Activated CD8-positive, alpha-beta T cell treated with anti-CD3 and anti-CD28 coated beads for 36 hours (primary cell): ENCODE measurements at regions not wholly inside any gene's neighbourhood (a gene's known extent, or its start where the extent isn't known, plus 50 kb on each side); places are given as distances from the start of the nearest gene placed in this dataset.

Experiments
- ATAC-seq: fragments of 200-7000 bp; cut with Tn5 transposase; one replicate; pipeline ENCODE4 v1.10.0; 2021; ENCODE audit warnings: mild to moderate bottlenecking, moderate library complexity
- CTCF ChIA-PET: fragments of 350-600 bp; sonication (Branson Sonifier 250); formaldehyde crosslinking; loops from one replicate; lab custom pipeline; 2021; ENCODE audit warnings: antibody characterized with exemption; lab: Charles Lee
- POLR2A ChIA-PET: fragments of 350-600 bp; sonication (Branson Sonifier 250); formaldehyde crosslinking; loops from one replicate; lab custom pipeline; 2021; ENCODE audit warnings: antibody characterized with exemption; lab: Charles Lee
- DNase-seq: peaks from one replicate; pipeline ENCODE4 v3.0.0-alpha.2; 2020
- H3K27ac Mint-ChIP-seq: one replicate; pipeline ENCODE4 v1.8.0; 2021; ENCODE audit warnings: mild to moderate bottlenecking, mixed read lengths
- H3K27me3 Mint-ChIP-seq: one replicate; pipeline ENCODE4 v1.8.0; 2021; ENCODE audit warnings: mixed read lengths
- H3K36me3 Mint-ChIP-seq: one replicate; pipeline ENCODE4 v1.8.0; 2021; ENCODE audit warnings: low read depth, mixed read lengths
- H3K4me1 Mint-ChIP-seq: one replicate; pipeline ENCODE4 v1.8.0; 2021; ENCODE audit warnings: low read depth, mixed read lengths
- H3K4me3 Mint-ChIP-seq: one replicate; pipeline ENCODE4 v1.8.0; 2021; ENCODE audit warnings: mild to moderate bottlenecking, moderate library complexity, mixed read lengths
- H3K9me3 Mint-ChIP-seq: one replicate; pipeline ENCODE4 v1.8.0; 2021; ENCODE audit warnings: mixed read lengths
- CTCF ChIP-seq: fragments of 200-600 bp; IDR thresholded peaks from one replicate; pipeline ENCODE4 v1.8.0; 2022; ENCODE audit warnings: antibody characterized with exemption, mild to moderate bottlenecking
- intact Hi-C: fragments of 100-400 bp; cut with micrococcal nuclease; formaldehyde crosslinking; loops from one replicate; pipeline ENCODE4 v1.10.0; 2022

DNA sequence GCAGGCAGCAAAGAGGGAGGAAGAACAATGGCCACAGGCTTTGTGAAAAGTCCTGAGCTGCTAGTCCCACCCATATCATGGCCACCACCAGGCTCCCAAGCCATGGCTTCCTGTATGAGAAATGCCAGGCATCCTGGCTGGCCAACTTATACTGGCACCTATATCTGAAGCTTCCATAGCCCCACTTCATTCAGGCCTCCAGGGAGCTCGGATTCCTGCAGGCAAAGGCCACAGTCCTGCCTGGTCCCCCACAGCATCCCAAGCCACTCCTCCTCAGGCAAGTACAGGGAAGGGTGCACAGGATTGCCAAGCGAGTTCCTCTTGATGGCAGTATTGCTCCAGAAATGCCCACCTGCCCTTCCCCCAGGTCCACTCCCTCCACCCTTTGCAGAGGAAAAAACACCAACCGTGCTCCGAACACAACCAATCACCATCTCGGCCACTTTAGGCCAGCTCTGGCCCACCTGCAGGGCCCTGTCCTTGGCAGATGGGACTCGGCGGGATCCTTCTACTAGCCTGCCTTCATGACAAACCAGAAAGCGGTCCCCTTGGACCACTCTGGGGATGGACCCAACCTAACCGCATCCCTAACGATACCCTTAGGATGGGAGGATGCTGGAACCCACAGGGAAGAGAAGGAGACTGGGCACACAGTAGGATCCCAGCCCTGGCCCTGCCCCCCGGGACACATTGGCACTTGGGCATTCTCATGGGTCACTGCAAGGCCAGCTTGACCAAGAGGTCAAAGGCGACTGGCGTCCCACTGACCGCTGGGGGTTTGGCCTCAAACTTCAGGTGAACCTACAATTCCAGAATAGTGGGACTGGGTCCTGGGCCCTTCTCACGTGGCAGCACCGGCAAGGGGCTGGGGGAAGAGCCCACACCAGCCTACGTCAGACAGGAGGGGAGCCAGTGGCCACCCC, 220.4 kb upstream of the AGTR2 start:
- H3K9me3 Mint-ChIP-seq, result no peaks in the 10 kb centered on the region
- ATAC-seq, result no peak
- intact Hi-C loops, result no loop called here
- H3K4me3 Mint-ChIP-seq, result no peak overlapping the region
- DNase-seq, result no peak
- no peaks in the 10 kb centered on the region for H3K27me3 Mint-ChIP-seq
- TF ChIP-seq CTCF, result no peak
- ChIA-PET POLR2A (no interaction called here), CTCF (no interaction called here)
- H3K4me1 Mint-ChIP-seq, result no peaks in the 10 kb centered on the region
- no peaks in the 10 kb centered on the region for H3K36me3 Mint-ChIP-seq
- no peak overlapping the region for H3K27ac Mint-ChIP-seq

DNA sequence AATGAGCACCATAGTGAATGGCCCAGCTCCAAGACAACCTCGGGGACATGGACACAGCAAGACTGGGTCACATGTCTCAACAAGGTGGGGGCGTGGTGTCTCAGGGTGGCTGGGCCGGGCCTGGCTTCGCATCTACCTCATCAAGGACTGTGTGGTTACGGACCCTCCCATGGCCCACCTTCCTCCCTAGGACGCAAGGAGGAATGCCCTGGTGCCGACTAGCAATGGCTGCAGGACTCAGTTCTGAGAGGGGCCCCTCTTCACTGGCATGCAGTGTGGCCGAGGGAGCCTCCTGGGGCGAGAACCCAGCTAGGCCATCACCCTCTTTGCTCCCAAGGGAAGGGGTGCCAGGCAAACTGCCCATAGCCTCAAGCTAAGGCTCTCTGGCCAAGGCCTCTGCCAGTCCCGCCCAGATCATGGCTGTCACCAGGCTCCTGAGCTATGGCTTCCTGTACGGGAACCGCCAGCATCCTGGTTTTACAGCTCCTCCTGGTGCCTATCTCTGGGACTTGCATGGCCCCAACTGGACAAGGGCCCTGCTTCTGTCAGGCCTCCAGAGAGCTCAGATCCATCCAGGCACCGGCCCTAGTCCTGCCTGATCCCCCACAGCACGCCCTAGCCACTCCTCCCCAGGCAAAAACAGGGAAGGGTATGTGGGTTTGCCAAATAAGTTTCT, 218.0 kb upstream of the AGTR2 start:
- intact Hi-C loops, result no loop called here
- no peaks in the 10 kb centered on the region for H3K36me3 Mint-ChIP-seq

DNA sequence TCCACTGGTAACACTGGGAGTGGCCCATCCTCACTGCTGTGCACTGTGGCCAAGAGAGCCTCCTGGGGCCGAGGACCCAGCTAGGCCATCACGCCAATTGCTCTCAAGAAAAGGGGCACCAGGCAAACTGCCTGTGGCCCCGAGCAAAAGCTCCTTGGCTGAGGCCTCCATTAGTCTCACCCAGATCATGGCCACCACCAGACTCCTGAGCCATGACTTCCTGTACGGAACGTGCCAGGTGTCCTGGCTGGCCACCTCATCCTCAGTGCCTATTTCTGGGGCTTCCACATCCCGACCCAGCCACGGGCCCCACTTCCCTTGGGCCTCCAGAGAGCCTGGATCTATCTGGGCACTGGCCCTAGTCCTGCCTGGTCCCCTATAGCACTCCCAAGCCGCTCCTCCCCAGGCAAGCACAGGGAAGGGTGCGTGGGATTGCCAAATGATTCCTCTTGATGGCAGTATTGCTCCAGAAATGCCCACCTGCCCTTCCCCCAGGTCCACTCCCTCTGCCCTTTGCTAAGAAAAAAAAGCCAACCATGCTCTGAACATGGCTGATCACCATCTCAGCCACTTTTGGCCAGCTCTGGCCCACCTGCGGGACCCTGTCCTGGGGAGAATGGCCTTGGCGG, 212.6 kb upstream of the AGTR2 start:
- POLR2A ChIA-PET, result no interaction called here
- Mint-ChIP-seq H3K4me3 (no peak overlapping the region), H3K27ac (no peak overlapping the region), H3K9me3 (no peaks in the 10 kb centered on the region), H3K27me3 (no peaks in the 10 kb centered on the region), H3K4me1 (no peaks in the 10 kb centered on the region), H3K36me3 (no peaks in the 10 kb centered on the region)
- DNase-seq (no peak), ATAC-seq (no peak)
- intact Hi-C loops, result no loop called here
- CTCF ChIA-PET, result no interaction called here
- TF ChIP-seq CTCF, result no peak

More for the DNA sequence above, 218.0 kb upstream of the AGTR2 start:
- Mint-ChIP-seq H3K9me3 (no peaks in the 10 kb centered on the region), H3K4me3 (no peak overlapping the region), H3K27ac (no peak overlapping the region), H3K27me3 (no peaks in the 10 kb centered on the region), H3K4me1 (no peaks in the 10 kb centered on the region)
- ChIA-PET CTCF (no interaction called here), POLR2A (no interaction called here)
- TF ChIP-seq CTCF, result no peak
- ATAC-seq, result no peak
- no peak for DNase-seq

DNA sequence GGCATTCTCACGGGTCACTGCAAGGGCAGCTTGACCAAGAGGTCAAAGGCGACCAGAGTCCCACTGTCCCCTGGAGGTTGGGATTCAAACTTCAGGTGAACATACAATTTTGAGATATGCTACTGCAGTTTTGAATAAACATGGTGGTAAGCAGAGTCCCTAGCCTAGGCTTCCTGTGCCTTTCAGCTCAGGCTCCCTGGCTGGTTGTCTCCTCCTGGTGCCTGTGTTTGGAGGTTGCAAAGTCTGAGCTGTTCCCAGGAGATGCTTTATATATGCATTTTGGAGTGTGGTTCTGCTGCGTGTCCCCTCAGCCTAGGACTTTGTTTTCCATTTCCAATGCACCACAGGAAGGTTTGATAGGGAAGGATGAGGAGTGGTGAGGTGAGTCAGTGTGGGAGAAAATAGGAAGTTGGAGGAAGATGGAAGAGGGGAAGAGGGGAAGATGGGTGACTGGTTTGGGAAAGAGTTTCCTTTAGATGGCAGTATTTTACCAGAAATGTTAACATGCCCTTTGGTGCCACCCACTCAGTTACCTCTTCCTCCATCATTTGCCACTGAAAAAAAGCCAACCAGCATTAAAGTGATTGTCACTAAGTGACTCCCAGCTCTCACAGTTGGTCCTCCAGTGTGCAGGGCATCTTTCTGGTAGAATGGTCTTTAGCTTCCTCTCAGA, 211.7 kb upstream of the AGTR2 start:
- DNase-seq (no peak), ATAC-seq (no peak)
- Mint-ChIP-seq H3K36me3 (no peaks in the 10 kb centered on the region), H3K9me3 (no peaks in the 10 kb centered on the region), H3K27ac (no peak overlapping the region), H3K4me1 (no peaks in the 10 kb centered on the region), H3K4me3 (no peak overlapping the region), H3K27me3 (no peaks in the 10 kb centered on the region)
- intact Hi-C loops, result no loop called here
- POLR2A ChIA-PET, result interaction anchor here (0.6 kb wide), 1 partner anchor 307 kb away, joined by 4 read pairs; no protein-coding TSS in a partner anchor
- no peak for TF ChIP-seq CTCF
- CTCF ChIA-PET, result no interaction called here
